ENCODE measurements at regions not wholly inside any gene's neighbourhood (a gene's known extent, or its start where the extent isn't known, plus 50 kb on each side); places are given as distances from the start of the nearest gene placed in this dataset.

GRCh38 chr15:77709135-77709886 is 76.6 kb upstream of the LINGO1 start:
- no peak for DNase-seq (ENCODE audit: low spot score)

GRCh38 chr15:77706482-77707244 is 74.0 kb upstream of the LINGO1 start:
- DNase-seq (ENCODE audit: low spot score) = no peak

GRCh38 chr15:77702211-77702957 is 69.7 kb upstream of the LINGO1 start:
- DNase-seq (ENCODE audit: low spot score) = peak; percentile 56

- no peak for DNase-seq (ENCODE audit: low spot score)
These were observed 65.8 kb upstream of the LINGO1 start for GRCh38 chr15:77698481-77698880.

GRCh38 chr15:77697893-77698292 is 65.2 kb upstream of the LINGO1 start:
- no peak for DNase-seq (ENCODE audit: low spot score)

- DNase-seq (ENCODE audit: low spot score) = no peak
These were observed 64.2 kb upstream of the LINGO1 start for GRCh38 chr15:77696871-77697270.

- no peak for DNase-seq (ENCODE audit: low spot score)
These were observed 63.4 kb upstream of the LINGO1 start for GRCh38 chr15:77695961-77696582.

GRCh38 chr15:77695548-77695947 is 62.8 kb upstream of the LINGO1 start:
- DNase-seq (ENCODE audit: low spot score) = no peak

- DNase-seq (ENCODE audit: low spot score) = no peak
These were observed 60.9 kb upstream of the LINGO1 start for GRCh38 chr15:77693576-77693975.

- no peak for DNase-seq (ENCODE audit: low spot score)
These were observed 59.9 kb upstream of the LINGO1 start for GRCh38 chr15:77692614-77693013.

GRCh38 chr15:77691607-77692006 is 58.9 kb upstream of the LINGO1 start:
- no peak for DNase-seq (ENCODE audit: low spot score)

GRCh38 chr15:77689821-77690220 is 57.1 kb upstream of the LINGO1 start:
- no peak for DNase-seq (ENCODE audit: low spot score)

- no peak for DNase-seq (ENCODE audit: low spot score)
These were observed 56.0 kb upstream of the LINGO1 start for GRCh38 chr15:77688693-77689092.

- DNase-seq (ENCODE audit: low spot score) = no peak
These were observed 55.6 kb upstream of the LINGO1 start for GRCh38 chr15:77688266-77688665.

GRCh38 chr15:77685082-77685815 is 52.5 kb upstream of the LINGO1 start:
- no peak for DNase-seq (ENCODE audit: low spot score)

- no peak for DNase-seq (ENCODE audit: low spot score)
These were observed 51.8 kb upstream of the LINGO1 start for GRCh38 chr15:77684341-77685081.

- DNase-seq (ENCODE audit: low spot score) = no peak
These were observed 49.9 kb upstream of the LINGO1 start for GRCh38 chr15:77682564-77682963.

Measured in LoVo (cell line).